CD14-positive monocyte (primary cell): ENCODE measurements at regions not wholly inside any gene's neighbourhood (a gene's known extent, or its start where the extent isn't known, plus 50 kb on each side); places are given as distances from the start of the nearest gene placed in this dataset.

Experiments used
- DNase-seq, 3 donors: peaks; one replicate each; pipeline ENCODE4 v3.0.0-alpha.2; 2011 to 2022
- H2AFZ ChIP-seq: 2 replicates; pipeline ENCODE4 v1.6.0; 2012; ENCODE audit warnings: mild to moderate bottlenecking, low read depth, low read length, inconsistent platforms; ENCODE audit not compliant: insufficient read depth, poor library complexity, severe bottlenecking
- H3K27ac ChIP-seq, 2 donors: 1 replicate in 1 of 2; 2 replicates in 1 of 2; pipeline ENCODE4 v1.5.1; 2012 to 2013; ENCODE audit warnings: low read length in 2 of 2, control low read depth in 1 of 2, inconsistent platforms in 1 of 2, low read depth in 1 of 2, mild to moderate bottlenecking in 1 of 2
- H3K27me3 ChIP-seq, 2 donors: one replicate each; pipeline versions ENCODE4 v1.6.0 to v1.6.1; 2011 to 2013; ENCODE audit warnings: low read length in 2 of 2; ENCODE audit not compliant: control insufficient read depth in 2 of 2, insufficient read depth in 2 of 2
- H3K36me3 ChIP-seq, 2 donors: replicated peaks in 1 of 2; 1 replicate in 1 of 2; 2 replicates in 1 of 2; pipeline versions ENCODE4 v1.5.1 to v1.6.1; 2012 to 2013; ENCODE audit warnings: low read length in 2 of 2, control low read depth in 1 of 2, inconsistent platforms in 1 of 2, mild to moderate bottlenecking in 1 of 2; ENCODE audit not compliant: insufficient read depth in 2 of 2, control insufficient read depth in 1 of 2
- H3K4me1 ChIP-seq, 2 donors: 1 replicate in 1 of 2; 2 replicates in 1 of 2; pipeline versions ENCODE4 v1.5.1 to v1.6.1; 2012 to 2013; ENCODE audit warnings: low read length in 2 of 2, control low read depth in 1 of 2, inconsistent platforms in 1 of 2, mild to moderate bottlenecking in 1 of 2, moderate library complexity in 1 of 2; ENCODE audit not compliant: insufficient read depth in 2 of 2, control insufficient read depth in 1 of 2
- H3K4me2 ChIP-seq: replicated peaks from 2 replicates; pipeline ENCODE3; 2012; ENCODE audit warnings: low read length, moderate library complexity, mild to moderate bottlenecking; ENCODE audit not compliant: poor library complexity, severe bottlenecking; ENCODE audit errors: extremely low read depth
- H3K4me3 ChIP-seq, 3 experiments: fragments of 200-600 bp in 1 of 3; sonication (generic) in 1 of 3; replicated peaks in 1 of 3; 1 replicate in 2 of 3; 2 replicates in 1 of 3; pipeline ENCODE4 v1.5.1; 2011 to 2013; ENCODE audit warnings: low read length in 3 of 3, mild to moderate bottlenecking in 3 of 3, control low read depth in 2 of 3, low read depth in 2 of 3, inconsistent platforms in 1 of 3, moderate library complexity in 1 of 3
- H3K79me2 ChIP-seq: 2 replicates; pipeline ENCODE4 v1.6.0; 2012; ENCODE audit warnings: mild to moderate bottlenecking, control low read depth, inconsistent platforms, low read length, moderate library complexity; ENCODE audit not compliant: insufficient read depth
- H3K9ac ChIP-seq: 2 replicates; pipeline ENCODE4 v1.6.0; 2017; ENCODE audit warnings: low read length, mild to moderate bottlenecking; ENCODE audit not compliant: insufficient read depth, poor library complexity, severe bottlenecking
- H3K9me3 ChIP-seq, 2 donors: replicated peaks in 1 of 2; 1 replicate in 1 of 2; 2 replicates in 1 of 2; pipeline versions ENCODE4 v1.5.1 to v1.6.1; 2012 to 2013; ENCODE audit warnings: low read length in 2 of 2, control low read depth in 1 of 2; ENCODE audit not compliant: control insufficient read depth in 1 of 2, insufficient read depth in 1 of 2
- H4K20me1 ChIP-seq: 2 replicates; pipeline ENCODE4 v1.6.0; 2012; ENCODE audit warnings: mild to moderate bottlenecking, low read length, control low read depth, moderate library complexity; ENCODE audit not compliant: insufficient read depth
- H3K27ac Mint-ChIP-seq, 7 donors: one replicate each; pipeline ENCODE4 v1.8.0; 2020; ENCODE audit warnings: mild to moderate bottlenecking in 7 of 7, mixed read lengths in 7 of 7, moderate library complexity in 6 of 7, inconsistent platforms in 2 of 7
- H3K27me3 Mint-ChIP-seq, 3 donors: one replicate each; pipeline ENCODE4 v1.8.0; 2021 to 2022; ENCODE audit warnings: low read depth in 3 of 3, mild to moderate bottlenecking in 3 of 3, mixed read lengths in 3 of 3, moderate library complexity in 3 of 3, inconsistent platforms in 1 of 3
- H3K36me3 Mint-ChIP-seq, 2 donors: one replicate each; pipeline ENCODE4 v1.8.0; 2020; ENCODE audit warnings: mixed read lengths in 2 of 2, inconsistent platforms in 1 of 2, mild to moderate bottlenecking in 1 of 2
- H3K4me1 Mint-ChIP-seq: one replicate; pipeline ENCODE4 v1.8.0; 2020; ENCODE audit warnings: mild to moderate bottlenecking, mixed read lengths
- H3K4me3 Mint-ChIP-seq, 2 donors: one replicate each; pipeline ENCODE4 v1.8.0; 2020; ENCODE audit warnings: mild to moderate bottlenecking in 2 of 2, mixed read lengths in 2 of 2, moderate library complexity in 1 of 2
- H3K9me3 Mint-ChIP-seq, 7 donors: one replicate each; pipeline ENCODE4 v1.8.0; 2020 to 2022; ENCODE audit warnings: mixed read lengths in 7 of 7, mild to moderate bottlenecking in 6 of 7, moderate library complexity in 6 of 7, inconsistent platforms in 2 of 7
- WGBS: methylation state at CpG from one replicate; pipeline ENCODE4 v1.1.5; 2013; ENCODE audit warnings: missing lambda C conversion rate; ENCODE audit not compliant: insufficient coverage; 5-methylcytosine and 5-hydroxymethylcytosine counted together
- intact Hi-C, 2 donors: fragments of 100-400 bp; cut with micrococcal nuclease; formaldehyde crosslinking; loops; one replicate each; pipeline versions ENCODE4 v1.15.0 to v1.15.1; 2023
- TF ChIP-seq, protein P1 (sequence below): fragments of 200-600 bp; IDR thresholded peaks from one replicate; pipeline ENCODE4 v1.8.0; 2022; ENCODE audit warnings: antibody characterized with exemption, mild to moderate bottlenecking

GRCh38 chr11:134505125-134505524, 93.1 kb upstream of the B3GAT1 start:
- Histone ChIP-seq H3K4me3 (no peak overlapping the region), H3K9ac (no peak overlapping the region), H4K20me1 (no peaks in the 10 kb centered on the region), H3K27ac (no peak overlapping the region), H3K79me2 (no peaks in the 10 kb centered on the region), H3K4me2 (no peak overlapping the region), H3K4me1 (no peaks in the 10 kb centered on the region), H3K9me3 (no peaks in the 10 kb centered on the region), H3K27me3 (no peaks in the 10 kb centered on the region), H3K36me3 (no peaks in the 10 kb centered on the region), H2AFZ (no peak overlapping the region)
- Mint-ChIP-seq H3K36me3 (no peaks in the 10 kb centered on the region), H3K27ac (no peak overlapping the region), H3K4me3 (no peak overlapping the region), H3K9me3 (no peaks in the 10 kb centered on the region), H3K27me3 (peaks cover 3 to 10% (median 8%) of the 10 kb centered on the region in 3 donors), H3K4me1 (no peaks in the 10 kb centered on the region)
- intact Hi-C loops, result no loop called here
- DNase-seq, result no peak
- whole genome bisulfite sequencing, result 80% methylated on average over 1 of the region's 3 CpGs
- TF ChIP-seq, protein P1, sequence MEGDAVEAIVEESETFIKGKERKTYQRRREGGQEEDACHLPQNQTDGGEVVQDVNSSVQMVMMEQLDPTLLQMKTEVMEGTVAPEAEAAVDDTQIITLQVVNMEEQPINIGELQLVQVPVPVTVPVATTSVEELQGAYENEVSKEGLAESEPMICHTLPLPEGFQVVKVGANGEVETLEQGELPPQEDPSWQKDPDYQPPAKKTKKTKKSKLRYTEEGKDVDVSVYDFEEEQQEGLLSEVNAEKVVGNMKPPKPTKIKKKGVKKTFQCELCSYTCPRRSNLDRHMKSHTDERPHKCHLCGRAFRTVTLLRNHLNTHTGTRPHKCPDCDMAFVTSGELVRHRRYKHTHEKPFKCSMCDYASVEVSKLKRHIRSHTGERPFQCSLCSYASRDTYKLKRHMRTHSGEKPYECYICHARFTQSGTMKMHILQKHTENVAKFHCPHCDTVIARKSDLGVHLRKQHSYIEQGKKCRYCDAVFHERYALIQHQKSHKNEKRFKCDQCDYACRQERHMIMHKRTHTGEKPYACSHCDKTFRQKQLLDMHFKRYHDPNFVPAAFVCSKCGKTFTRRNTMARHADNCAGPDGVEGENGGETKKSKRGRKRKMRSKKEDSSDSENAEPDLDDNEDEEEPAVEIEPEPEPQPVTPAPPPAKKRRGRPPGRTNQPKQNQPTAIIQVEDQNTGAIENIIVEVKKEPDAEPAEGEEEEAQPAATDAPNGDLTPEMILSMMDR, result no peak

- H3K27me3 ChIP-seq, result no peaks in the 10 kb centered on the region
- no peak overlapping the region for H3K4me3 ChIP-seq
- no peak overlapping the region for H2AFZ ChIP-seq
- no peak overlapping the region for H3K9ac ChIP-seq
- intact Hi-C loops, result no loop called here
- Mint-ChIP-seq H3K36me3 (no peaks in the 10 kb centered on the region), H3K27ac (no peak overlapping the region), H3K4me1 (no peaks in the 10 kb centered on the region), H3K27me3 (peaks cover 3 to 13% (median 8%) of the 10 kb centered on the region in 3 donors), H3K4me3 (no peak overlapping the region), H3K9me3 (peaks cover 0 to 2% (median 0%) of the 10 kb centered on the region in 7 donors)
- H3K4me1 ChIP-seq, result no peaks in the 10 kb centered on the region
- TF ChIP-seq, protein P1, result no peak
- H3K9me3 ChIP-seq, result no peaks in the 10 kb centered on the region
- H3K79me2 ChIP-seq, result no peaks in the 10 kb centered on the region
- no peaks in the 10 kb centered on the region for H3K36me3 ChIP-seq
- no peak overlapping the region for H3K4me2 ChIP-seq
- DNase-seq, result no peak
- no peaks in the 10 kb centered on the region for H4K20me1 ChIP-seq
- 42% methylated on average over 16 of the region's 16 CpGs for WGBS
- H3K27ac ChIP-seq, result no peak overlapping the region
Observed at GRCh38 chr11:134504146-134504905, 92.3 kb upstream of the B3GAT1 start.
